Esophagus (tissue), 2 donors: ENCODE measurements at regions not wholly inside any gene's neighbourhood (a gene's known extent, or its start where the extent isn't known, plus 50 kb on each side); places are given as distances from the start of the nearest gene placed in this dataset.
"Not testable (repeated sequence)": the region's sequence is repeated elsewhere in the genome, so short reads cannot be mapped to it uniquely, and the experiment has no call there.

Experiments used
- H3K27ac ChIP-seq, 2 donors: one replicate each; pipeline ENCODE4 v1.5.1; 2013; ENCODE audit warnings: low read depth in 2 of 2, mild to moderate bottlenecking in 2 of 2, inconsistent platforms in 1 of 2, low read length in 1 of 2, moderate library complexity in 1 of 2
- H3K27me3 ChIP-seq, 2 donors: one replicate each; pipeline ENCODE4 v1.6.1; 2013; ENCODE audit warnings: low read length in 2 of 2, control low read depth in 1 of 2, mild to moderate bottlenecking in 1 of 2; ENCODE audit not compliant: insufficient read depth in 2 of 2, control insufficient read depth in 1 of 2
- H3K36me3 ChIP-seq, 2 donors: one replicate each; pipeline ENCODE4 v1.6.1; 2013; ENCODE audit warnings: low read length in 1 of 2; ENCODE audit not compliant: control insufficient read depth in 2 of 2, insufficient read depth in 2 of 2
- H3K4me1 ChIP-seq, 2 donors: one replicate each; pipeline ENCODE4 v1.6.1; 2013; ENCODE audit warnings: low read length in 1 of 2; ENCODE audit not compliant: control insufficient read depth in 2 of 2, insufficient read depth in 2 of 2
- H3K4me3 ChIP-seq, 2 donors: one replicate each; pipeline ENCODE4 v1.5.1; 2013; ENCODE audit warnings: low read length in 2 of 2, mild to moderate bottlenecking in 2 of 2, low read depth in 1 of 2, moderate library complexity in 1 of 2
- H3K9me3 ChIP-seq, 2 donors: one replicate each; pipeline ENCODE4 v1.6.1; 2013; ENCODE audit warnings: mild to moderate bottlenecking in 2 of 2, low read depth in 1 of 2, low read length in 1 of 2, moderate library complexity in 1 of 2; ENCODE audit not compliant: control insufficient read depth in 2 of 2, insufficient read depth in 1 of 2
- WGBS, 2 donors: extraction: QIAGEN DNeasy Blood & Tissue Kit; methylation state at CpG; one replicate each; pipeline ENCODE4 v1.1.7; 2013; 5-methylcytosine and 5-hydroxymethylcytosine counted together
- donor health status: healthy with polysubstance abuse.
- donor health status: Bipolar disorder and iron deficiency.

- H3K27ac ChIP-seq: no peak overlapping the region
- no peaks in the 10 kb centered on the region for H3K4me1 ChIP-seq
- no peaks in the 10 kb centered on the region for H3K27me3 ChIP-seq
- no peaks in the 10 kb centered on the region for H3K36me3 ChIP-seq
- H3K4me3 ChIP-seq: no peak overlapping the region
- peaks cover 2 to 4% of the 10 kb centered on the region in 2 donors for H3K9me3 ChIP-seq
These were observed 756.3 kb downstream of the STPG2 start for GRCh38 chr4:97386969-97387368.

GRCh38 chr4:97394653-97395052 lies 748.6 kb downstream of the STPG2 start:
- Histone ChIP-seq H3K36me3 (no peaks in the 10 kb centered on the region), H3K9me3 (no peaks in the 10 kb centered on the region), H3K27ac (no peak overlapping the region), H3K4me3 (no peak overlapping the region), H3K4me1 (no peaks in the 10 kb centered on the region), H3K27me3 (no peaks in the 10 kb centered on the region)
- WGBS, 2 donors: 44 to 48% methylated on average over 1 of the region's 1 CpG

- Histone ChIP-seq H3K4me3 (no peak overlapping the region), H3K27me3 (no peaks in the 10 kb centered on the region), H3K36me3 (no peaks in the 10 kb centered on the region), H3K9me3 (no peaks in the 10 kb centered on the region), H3K27ac (no peak overlapping the region), H3K4me1 (no peaks in the 10 kb centered on the region)
- 54 to 58% methylated on average over 3 of the region's 3 CpGs for WGBS, 2 donors
These were observed 747.2 kb downstream of the STPG2 start for GRCh38 chr4:97396097-97396496.

GRCh38 chr4:97396605-97397004 lies 746.7 kb downstream of the STPG2 start:
- H3K36me3 ChIP-seq: no peaks in the 10 kb centered on the region
- no peaks in the 10 kb centered on the region for H3K9me3 ChIP-seq
- 52 to 69% methylated on average over 1 of the region's 1 CpG for WGBS, 2 donors
- no peak overlapping the region for H3K4me3 ChIP-seq
- H3K4me1 ChIP-seq: no peaks in the 10 kb centered on the region
- no peak overlapping the region for H3K27ac ChIP-seq
- H3K27me3 ChIP-seq: no peaks in the 10 kb centered on the region

- Histone ChIP-seq H3K4me1 (no peaks in the 10 kb centered on the region), H3K4me3 (no peak overlapping the region), H3K27ac (no peak overlapping the region), H3K9me3 (peaks cover 0 to 4% of the 10 kb centered on the region in 2 donors), H3K27me3 (no peaks in the 10 kb centered on the region), H3K36me3 (no peaks in the 10 kb centered on the region)
- 77 to 80% methylated on average over 5 of the region's 5 CpGs for WGBS, 2 donors
These were observed 738.3 kb downstream of the STPG2 start for GRCh38 chr4:97404876-97405523.

- Histone ChIP-seq H3K27me3 (no peaks in the 10 kb centered on the region), H3K27ac (no peak overlapping the region), H3K4me3 (no peak overlapping the region), H3K4me1 (no peaks in the 10 kb centered on the region), H3K9me3 (no peaks in the 10 kb centered on the region), H3K36me3 (no peaks in the 10 kb centered on the region)
- WGBS, 2 donors: 63 to 78% methylated on average over 3 of the region's 3 CpGs
These were observed 731.9 kb downstream of the STPG2 start for GRCh38 chr4:97411356-97411755.

DNA sequence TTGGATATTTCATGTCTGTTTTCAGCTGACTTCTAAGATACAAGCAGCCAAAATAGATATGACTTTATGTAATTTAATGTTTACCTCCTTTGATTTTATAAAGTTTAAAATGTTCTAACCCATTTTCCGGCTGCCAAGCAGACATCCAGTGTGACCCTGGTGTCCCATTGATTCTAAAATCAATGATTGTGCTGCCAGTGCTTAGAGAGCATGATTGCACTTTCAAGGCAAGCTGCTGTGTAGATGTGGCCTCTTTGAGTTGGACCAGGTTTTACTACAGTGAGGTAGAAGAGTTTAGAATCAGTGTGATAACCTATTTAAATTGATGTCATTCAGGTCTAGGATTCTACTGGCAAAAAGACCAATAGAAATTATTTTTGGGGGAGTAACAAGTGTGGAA lies 730.9 kb downstream of the STPG2 start:
- Histone ChIP-seq H3K4me1 (no peaks in the 10 kb centered on the region), H3K4me3 (no peak overlapping the region), H3K27me3 (no peaks in the 10 kb centered on the region), H3K27ac (no peak overlapping the region), H3K9me3 (no peaks in the 10 kb centered on the region), H3K36me3 (no peaks in the 10 kb centered on the region)
- 70 to 76% methylated on average over 1 of the region's 1 CpG for WGBS, 2 donors

DNA sequence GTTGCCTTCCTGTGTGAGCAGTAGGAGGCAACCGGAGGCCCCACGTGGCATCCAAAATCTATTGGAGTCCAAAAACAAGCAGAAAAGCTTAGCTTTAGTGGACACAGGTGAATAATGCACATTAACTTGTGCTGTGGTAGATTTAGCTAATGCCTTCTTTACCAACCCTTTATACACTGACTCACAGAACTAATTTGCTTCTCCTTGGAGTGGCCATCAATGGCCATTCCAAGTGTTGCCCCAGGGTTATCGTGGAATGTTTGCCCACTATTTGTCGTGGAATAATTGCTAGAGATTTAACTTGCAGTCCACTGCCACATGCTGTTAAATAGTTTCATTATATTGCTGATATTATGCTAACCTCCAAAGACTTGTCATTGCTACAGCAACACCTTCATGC lies 729.1 kb downstream of the STPG2 start:
- Histone ChIP-seq H3K4me3 (no peak overlapping the region), H3K4me1 (no peaks in the 10 kb centered on the region), H3K9me3 (no peaks in the 10 kb centered on the region), H3K36me3 (no peaks in the 10 kb centered on the region), H3K27me3 (no peaks in the 10 kb centered on the region), H3K27ac (no peak overlapping the region)
- 75 to 77% methylated on average over 4 of the region's 4 CpGs for WGBS, 2 donors

GRCh38 chr4:97432551-97432950 lies 710.7 kb downstream of the STPG2 start:
- 72 to 80% methylated on average over 2 of the region's 2 CpGs for WGBS, 2 donors
- H3K27ac ChIP-seq: no peak overlapping the region
- H3K4me3 ChIP-seq: no peak overlapping the region
- H3K4me1 ChIP-seq: no peaks in the 10 kb centered on the region
- no peaks in the 10 kb centered on the region for H3K27me3 ChIP-seq
- H3K9me3 ChIP-seq: no peaks in the 10 kb centered on the region
- H3K36me3 ChIP-seq: no peaks in the 10 kb centered on the region

- H3K4me1 ChIP-seq, H3K27me3 ChIP-seq, H3K36me3 ChIP-seq, H3K27ac ChIP-seq, H3K9me3 ChIP-seq, H3K4me3 ChIP-seq: not testable (repeated sequence)
- 90 to 94% methylated on average over 19 to 21 of the region's 21 CpGs for WGBS, 2 donors
These were observed 705.1 kb downstream of the STPG2 start for GRCh38 chr4:97437998-97438705.
